ENCODE measurements at regions not wholly inside any gene's neighbourhood (a gene's known extent, or its start where the extent isn't known, plus 50 kb on each side); places are given as distances from the start of the nearest gene placed in this dataset.

DNA sequence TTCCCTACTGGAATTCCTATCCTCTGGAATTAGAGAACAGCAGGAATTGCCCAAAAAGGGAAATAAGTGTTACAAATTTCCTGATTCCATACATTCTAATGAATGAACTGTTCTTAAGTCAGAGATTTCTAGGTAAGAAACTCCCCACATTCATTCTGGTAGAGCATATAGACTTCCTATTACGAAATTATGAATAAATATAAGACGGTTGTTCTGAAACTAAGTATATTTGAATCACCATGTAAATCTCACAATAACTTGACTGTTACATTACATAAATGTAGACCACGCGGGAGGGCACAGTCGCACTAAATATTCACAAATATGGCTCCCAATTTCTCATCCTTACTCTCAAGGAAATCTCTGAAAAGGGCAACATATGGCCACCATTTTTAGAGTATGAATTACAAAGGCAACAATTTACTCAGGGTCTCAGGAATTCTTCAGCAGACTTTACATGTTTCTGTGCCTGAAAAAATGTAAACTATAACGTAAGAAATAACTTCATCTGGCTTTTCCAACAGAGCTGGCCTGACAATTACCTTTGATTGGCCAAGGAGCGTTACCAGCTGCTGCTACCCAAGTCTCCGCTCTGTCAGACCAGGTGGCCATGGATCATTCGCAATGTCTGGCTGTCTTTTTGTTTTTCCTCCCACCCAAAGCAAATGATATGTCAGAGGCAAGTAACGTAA is 115.8 kb downstream of the MPP7 start:
- Histone ChIP-seq H3K4me1 (no peaks in the 10 kb centered on the region), H3K27ac (no peak overlapping the region), H3K9me3 (no peaks in the 10 kb centered on the region), H3K27me3 (no peaks in the 10 kb centered on the region), H3K36me3 (no peaks in the 10 kb centered on the region), H3K4me3 (no peak overlapping the region)
- TF ChIP-seq, protein P1, sequence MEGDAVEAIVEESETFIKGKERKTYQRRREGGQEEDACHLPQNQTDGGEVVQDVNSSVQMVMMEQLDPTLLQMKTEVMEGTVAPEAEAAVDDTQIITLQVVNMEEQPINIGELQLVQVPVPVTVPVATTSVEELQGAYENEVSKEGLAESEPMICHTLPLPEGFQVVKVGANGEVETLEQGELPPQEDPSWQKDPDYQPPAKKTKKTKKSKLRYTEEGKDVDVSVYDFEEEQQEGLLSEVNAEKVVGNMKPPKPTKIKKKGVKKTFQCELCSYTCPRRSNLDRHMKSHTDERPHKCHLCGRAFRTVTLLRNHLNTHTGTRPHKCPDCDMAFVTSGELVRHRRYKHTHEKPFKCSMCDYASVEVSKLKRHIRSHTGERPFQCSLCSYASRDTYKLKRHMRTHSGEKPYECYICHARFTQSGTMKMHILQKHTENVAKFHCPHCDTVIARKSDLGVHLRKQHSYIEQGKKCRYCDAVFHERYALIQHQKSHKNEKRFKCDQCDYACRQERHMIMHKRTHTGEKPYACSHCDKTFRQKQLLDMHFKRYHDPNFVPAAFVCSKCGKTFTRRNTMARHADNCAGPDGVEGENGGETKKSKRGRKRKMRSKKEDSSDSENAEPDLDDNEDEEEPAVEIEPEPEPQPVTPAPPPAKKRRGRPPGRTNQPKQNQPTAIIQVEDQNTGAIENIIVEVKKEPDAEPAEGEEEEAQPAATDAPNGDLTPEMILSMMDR (IDR thresholded peaks at IDR 0.05) = no peak
- DNase-seq (ENCODE audit: low spot score) = no peak

DNA sequence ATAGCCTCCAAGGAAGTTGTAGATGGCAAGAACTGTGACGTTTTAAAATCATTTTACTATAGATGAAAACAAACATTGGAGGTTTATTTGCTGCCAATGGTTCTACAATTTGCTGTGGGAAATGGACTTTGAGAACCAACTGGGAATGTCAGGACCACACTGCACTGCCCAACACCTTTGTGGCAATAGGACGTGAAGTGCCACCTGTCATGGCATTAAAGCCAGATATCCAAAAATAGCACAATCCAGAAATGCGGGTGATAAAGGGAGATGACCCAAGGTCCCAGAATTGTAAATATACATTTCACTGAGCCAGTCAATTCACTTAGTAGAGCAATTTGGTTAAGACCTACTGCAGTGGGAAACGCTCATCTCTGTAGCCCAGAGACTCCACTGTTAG is 116.4 kb downstream of the MPP7 start:
- H3K9me3 ChIP-seq = no peaks in the 10 kb centered on the region
- no peaks in the 10 kb centered on the region for H3K36me3 ChIP-seq
- no peak for DNase-seq (ENCODE audit: low spot score)
- no peak overlapping the region for H3K4me3 ChIP-seq
- TF ChIP-seq, protein P1 (IDR thresholded peaks at IDR 0.05) = no peak
- no peak overlapping the region for H3K27ac ChIP-seq
- no peaks in the 10 kb centered on the region for H3K4me1 ChIP-seq
- H3K27me3 ChIP-seq = no peaks in the 10 kb centered on the region

DNA sequence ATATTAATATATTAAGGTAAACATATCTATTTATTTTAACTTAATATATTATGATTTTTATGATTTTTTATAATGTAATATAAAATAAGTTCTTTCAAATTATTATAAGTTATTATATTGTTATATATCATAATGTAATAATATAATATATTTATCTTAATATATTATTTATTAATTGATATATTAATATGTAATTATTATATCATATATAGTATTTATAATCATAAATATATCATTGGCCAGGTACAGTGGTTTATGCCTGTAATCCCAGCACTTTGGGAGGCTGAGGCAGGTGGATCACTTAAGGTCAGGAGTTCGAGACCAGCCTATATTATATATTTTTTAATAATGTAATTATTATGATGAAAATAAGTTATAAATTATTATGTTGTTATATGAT is 118.1 kb downstream of the MPP7 start:
- H3K4me3 ChIP-seq = no peak overlapping the region
- TF ChIP-seq, protein P1 (IDR thresholded peaks at IDR 0.05) = no peak
- DNase-seq (ENCODE audit: low spot score) = no peak
- H3K4me1 ChIP-seq = no peaks in the 10 kb centered on the region
- H3K27me3 ChIP-seq = no peaks in the 10 kb centered on the region
- no peak overlapping the region for H3K27ac ChIP-seq
- H3K9me3 ChIP-seq = no peaks in the 10 kb centered on the region
- no peaks in the 10 kb centered on the region for H3K36me3 ChIP-seq

DNA sequence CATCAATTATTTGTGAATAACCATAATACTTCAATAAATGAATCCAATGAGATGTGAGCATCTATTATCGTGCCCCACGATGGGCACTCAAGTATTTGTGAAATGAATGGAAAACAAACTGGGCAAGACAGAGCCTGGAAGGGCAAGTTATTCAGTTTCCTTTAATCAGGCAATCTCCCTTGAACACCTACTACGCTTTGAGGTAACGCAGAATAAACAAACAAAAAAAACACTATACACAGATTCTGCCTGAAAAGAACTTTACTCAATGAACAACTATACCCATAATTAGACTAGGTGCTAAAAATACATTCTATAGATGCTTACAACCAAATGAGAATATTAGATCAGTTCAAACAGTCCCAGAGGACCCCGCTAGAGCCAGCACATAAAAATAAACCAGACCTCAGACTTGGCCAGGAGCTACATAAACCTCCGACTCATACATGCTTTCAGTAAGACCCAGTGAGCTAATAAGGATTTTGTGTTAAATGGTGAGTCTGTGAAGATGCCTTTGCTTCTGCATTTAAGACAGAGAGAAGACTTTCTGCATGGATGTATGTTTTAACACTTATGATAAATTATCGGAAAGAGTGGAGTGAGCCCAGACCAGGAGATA is 121.3 kb downstream of the MPP7 start:
- no peak for DNase-seq (ENCODE audit: low spot score)
- Histone ChIP-seq H3K27me3 (no peaks in the 10 kb centered on the region), H3K4me3 (no peak overlapping the region), H3K9me3 (no peaks in the 10 kb centered on the region), H3K27ac (no peak overlapping the region), H3K4me1 (peaks cover 0 to 3% of the 10 kb centered on the region in 2 donors), H3K36me3 (no peaks in the 10 kb centered on the region)
- TF ChIP-seq, protein P1 (IDR thresholded peaks at IDR 0.05) = no peak

DNA sequence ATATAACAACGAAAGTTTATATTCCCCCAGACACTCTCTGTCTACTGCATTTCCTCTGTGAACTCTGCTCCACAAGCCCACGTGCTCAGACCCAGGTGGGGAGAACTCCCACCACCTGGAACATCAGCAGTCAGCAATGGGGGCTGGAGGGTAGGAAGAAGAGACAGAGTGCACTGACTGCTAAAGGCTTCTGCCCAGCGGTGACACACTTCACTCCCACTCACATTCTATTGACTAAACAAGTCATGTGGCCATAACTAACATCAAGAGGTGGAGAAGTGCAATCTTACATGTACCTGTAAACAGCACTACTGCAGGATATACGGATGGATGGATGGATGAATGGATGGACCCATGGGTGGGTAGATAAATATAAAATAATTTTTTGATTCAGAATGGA is 122.2 kb downstream of the MPP7 start:
- no peak overlapping the region for H3K27ac ChIP-seq
- DNase-seq (ENCODE audit: low spot score) = no peak
- H3K36me3 ChIP-seq = no peaks in the 10 kb centered on the region
- H3K27me3 ChIP-seq = no peaks in the 10 kb centered on the region
- TF ChIP-seq, protein P1 (IDR thresholded peaks at IDR 0.05) = no peak
- no peaks in the 10 kb centered on the region for H3K9me3 ChIP-seq
- peaks cover 0 to 3% of the 10 kb centered on the region in 2 donors for H3K4me1 ChIP-seq
- no peak overlapping the region for H3K4me3 ChIP-seq

DNA sequence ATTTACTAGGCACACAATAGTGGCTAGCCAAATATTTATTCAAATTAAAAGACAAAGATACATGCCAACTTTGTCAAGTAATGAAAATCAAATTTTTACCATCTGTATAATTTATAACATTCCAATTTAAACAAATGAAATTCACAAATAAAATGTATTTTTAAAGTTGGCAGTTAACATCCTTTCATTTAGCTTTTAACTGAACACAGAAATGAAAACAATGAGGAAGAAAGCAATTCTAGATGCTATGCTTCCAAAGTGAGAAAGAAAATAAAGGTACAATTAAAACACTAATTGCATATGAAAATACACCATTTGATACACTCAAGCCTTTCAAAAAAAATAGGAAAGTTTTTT is 123.1 kb downstream of the MPP7 start:
- H3K4me3 ChIP-seq = no peak overlapping the region
- no peak for DNase-seq (ENCODE audit: low spot score)
- H3K27ac ChIP-seq = no peak overlapping the region
- no peaks in the 10 kb centered on the region for H3K36me3 ChIP-seq
- no peaks in the 10 kb centered on the region for H3K9me3 ChIP-seq
- H3K27me3 ChIP-seq = no peaks in the 10 kb centered on the region
- TF ChIP-seq, protein P1 (IDR thresholded peaks at IDR 0.05) = no peak
- H3K4me1 ChIP-seq = peaks cover 0 to 3% of the 10 kb centered on the region in 2 donors
